Endodermal cell (in vitro differentiated cells): ENCODE measurements at regions not wholly inside any gene's neighbourhood (a gene's known extent, or its start where the extent isn't known, plus 50 kb on each side); places are given as distances from the start of the nearest gene placed in this dataset.

Experiments
- DNase-seq: peaks from one replicate; pipeline ENCODE4 v3.0.0-alpha.2; 2017
- H3K27ac ChIP-seq: 2 replicates; pipeline ENCODE4 v1.5.1; 2013; ENCODE audit warnings: mild to moderate bottlenecking, low read depth, low read length, moderate library complexity
- H3K27me3 ChIP-seq: 2 replicates; pipeline ENCODE4 v1.6.1; 2013; ENCODE audit warnings: mild to moderate bottlenecking, low read length, moderate library complexity; ENCODE audit not compliant: insufficient read depth, control insufficient read depth, poor library complexity, severe bottlenecking
- H3K36me3 ChIP-seq: 2 replicates; pipeline ENCODE4 v1.7.0; 2013; ENCODE audit warnings: mild to moderate bottlenecking, low read length, moderate library complexity; ENCODE audit not compliant: control insufficient read depth, insufficient read depth
- H3K4me1 ChIP-seq: one replicate; pipeline ENCODE4 v1.7.0; 2013; ENCODE audit warnings: low read length; ENCODE audit not compliant: control insufficient read depth, insufficient read depth
- H3K4me3 ChIP-seq: 2 replicates; pipeline ENCODE4 v1.5.1; 2013; ENCODE audit warnings: mild to moderate bottlenecking, low read length, moderate library complexity
- H3K9ac ChIP-seq: 2 replicates; pipeline ENCODE4 v1.6.1; 2013; ENCODE audit warnings: mild to moderate bottlenecking, low read length, moderate library complexity; ENCODE audit not compliant: poor library complexity, severe bottlenecking; ENCODE audit errors: extremely low read depth
- H3K9me3 ChIP-seq: 2 replicates; pipeline ENCODE4 v1.6.1; 2013; ENCODE audit warnings: mild to moderate bottlenecking, low read length, moderate library complexity; ENCODE audit not compliant: control insufficient read depth
- H3K27ac Mint-ChIP-seq: 2 replicates; pipeline ENCODE4 v1.8.0; 2020; ENCODE audit warnings: mixed read lengths
- H3K27me3 Mint-ChIP-seq: 2 replicates; pipeline ENCODE4 v1.8.0; 2021; ENCODE audit warnings: mild to moderate bottlenecking, mixed read lengths; ENCODE audit not compliant: insufficient read depth
- H3K36me3 Mint-ChIP-seq: 2 replicates; pipeline ENCODE4 v1.8.0; 2020; ENCODE audit warnings: low read depth, mixed read lengths
- H3K4me1 Mint-ChIP-seq: 2 replicates; pipeline ENCODE4 v1.8.0; 2020; ENCODE audit warnings: mixed read lengths
- H3K4me3 Mint-ChIP-seq: 2 replicates; pipeline ENCODE4 v1.8.0; 2020; ENCODE audit warnings: mild to moderate bottlenecking, moderate library complexity, mixed read lengths
- H3K9me3 Mint-ChIP-seq: 2 replicates; pipeline ENCODE4 v1.8.0; 2020; ENCODE audit warnings: mild to moderate bottlenecking, mixed read lengths
- WGBS, 2 experiments: methylation state at CpG; one replicate each; pipeline versions ENCODE4 v1.1.5 to v1.1.7; 2013; ENCODE audit warnings: missing lambda C conversion rate in 2 of 2, mixed read lengths in 1 of 2; ENCODE audit not compliant: insufficient coverage in 1 of 2, insufficient read length in 1 of 2; 5-methylcytosine and 5-hydroxymethylcytosine counted together
- TF ChIP-seq, protein P1 (sequence below): fragments of 200-600 bp; sonication (generic); conservative IDR thresholded peaks from 2 replicates; pipeline ENCODE4 v1.5.0; 2021; ENCODE audit warnings: antibody characterized with exemption, mild to moderate bottlenecking

- Histone ChIP-seq H3K27me3 (no peaks in the 10 kb centered on the region), H3K9ac (no peak overlapping the region), H3K4me1 (no peaks in the 10 kb centered on the region), H3K36me3 (no peaks in the 10 kb centered on the region), H3K4me3 (no peak overlapping the region), H3K27ac (no peak overlapping the region), H3K9me3 (peaks cover 17% of the 10 kb centered on the region)
- WGBS, 2 experiments, result 77% methylated on average over 1 of the region's 1 CpG; no CpG with 5 or more reads in 1 of the 2 experiments
- Mint-ChIP-seq H3K9me3 (peaks cover 16% of the 10 kb centered on the region), H3K4me3 (no peak overlapping the region), H3K36me3 (no peaks in the 10 kb centered on the region), H3K4me1 (no peaks in the 10 kb centered on the region), H3K27ac (no peak overlapping the region), H3K27me3 (peaks cover 1% of the 10 kb centered on the region)
- no peak for DNase-seq
- TF ChIP-seq, protein P1, sequence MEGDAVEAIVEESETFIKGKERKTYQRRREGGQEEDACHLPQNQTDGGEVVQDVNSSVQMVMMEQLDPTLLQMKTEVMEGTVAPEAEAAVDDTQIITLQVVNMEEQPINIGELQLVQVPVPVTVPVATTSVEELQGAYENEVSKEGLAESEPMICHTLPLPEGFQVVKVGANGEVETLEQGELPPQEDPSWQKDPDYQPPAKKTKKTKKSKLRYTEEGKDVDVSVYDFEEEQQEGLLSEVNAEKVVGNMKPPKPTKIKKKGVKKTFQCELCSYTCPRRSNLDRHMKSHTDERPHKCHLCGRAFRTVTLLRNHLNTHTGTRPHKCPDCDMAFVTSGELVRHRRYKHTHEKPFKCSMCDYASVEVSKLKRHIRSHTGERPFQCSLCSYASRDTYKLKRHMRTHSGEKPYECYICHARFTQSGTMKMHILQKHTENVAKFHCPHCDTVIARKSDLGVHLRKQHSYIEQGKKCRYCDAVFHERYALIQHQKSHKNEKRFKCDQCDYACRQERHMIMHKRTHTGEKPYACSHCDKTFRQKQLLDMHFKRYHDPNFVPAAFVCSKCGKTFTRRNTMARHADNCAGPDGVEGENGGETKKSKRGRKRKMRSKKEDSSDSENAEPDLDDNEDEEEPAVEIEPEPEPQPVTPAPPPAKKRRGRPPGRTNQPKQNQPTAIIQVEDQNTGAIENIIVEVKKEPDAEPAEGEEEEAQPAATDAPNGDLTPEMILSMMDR, result no peak
Measured at GRCh38 chr5:16238018-16238417, 58.4 kb upstream of the MARCHF11 start.

GRCh38 chr5:16234598-16234997, 55.0 kb upstream of the MARCHF11 start:
- Histone ChIP-seq H3K27me3 (no peaks in the 10 kb centered on the region), H3K27ac (no peak overlapping the region), H3K4me3 (no peak overlapping the region), H3K9me3 (peaks cover 21% of the 10 kb centered on the region), H3K9ac (no peak overlapping the region), H3K36me3 (no peaks in the 10 kb centered on the region), H3K4me1 (peaks cover 3% of the 10 kb centered on the region)
- Mint-ChIP-seq H3K27me3 (peaks cover 1% of the 10 kb centered on the region), H3K27ac (no peak overlapping the region), H3K4me3 (no peak overlapping the region), H3K9me3 (peaks cover 16% of the 10 kb centered on the region), H3K36me3 (no peaks in the 10 kb centered on the region), H3K4me1 (peaks cover 10% of the 10 kb centered on the region)
- DNase-seq, result no peak
- 90 to 93% methylated on average over 6 of the region's 6 CpGs for WGBS, 2 experiments
- TF ChIP-seq, protein P1, result no peak

- Histone ChIP-seq H3K27ac (no peak overlapping the region), H3K4me3 (no peak overlapping the region), H3K9me3 (peaks cover 21% of the 10 kb centered on the region), H3K36me3 (no peaks in the 10 kb centered on the region), H3K27me3 (no peaks in the 10 kb centered on the region), H3K4me1 (peaks cover 7% of the 10 kb centered on the region), H3K9ac (no peak overlapping the region)
- 95% methylated on average over 2 of the region's 2 CpGs; no CpG with 5 or more reads in 1 of the 2 experiments for WGBS, 2 experiments
- Mint-ChIP-seq H3K36me3 (no peaks in the 10 kb centered on the region), H3K4me1 (peaks cover 16% of the 10 kb centered on the region), H3K4me3 (no peak overlapping the region), H3K27me3 (peaks cover 1% of the 10 kb centered on the region), H3K27ac (no peak overlapping the region), H3K9me3 (peaks cover 16% of the 10 kb centered on the region)
- TF ChIP-seq, protein P1, result no peak
- no peak for DNase-seq
Measured at GRCh38 chr5:16233730-16234129, 54.1 kb upstream of the MARCHF11 start.
